ENCODE measurements at regions not wholly inside any gene's neighbourhood (a gene's known extent, or its start where the extent isn't known, plus 50 kb on each side); places are given as distances from the start of the nearest gene placed in this dataset.

DNA sequence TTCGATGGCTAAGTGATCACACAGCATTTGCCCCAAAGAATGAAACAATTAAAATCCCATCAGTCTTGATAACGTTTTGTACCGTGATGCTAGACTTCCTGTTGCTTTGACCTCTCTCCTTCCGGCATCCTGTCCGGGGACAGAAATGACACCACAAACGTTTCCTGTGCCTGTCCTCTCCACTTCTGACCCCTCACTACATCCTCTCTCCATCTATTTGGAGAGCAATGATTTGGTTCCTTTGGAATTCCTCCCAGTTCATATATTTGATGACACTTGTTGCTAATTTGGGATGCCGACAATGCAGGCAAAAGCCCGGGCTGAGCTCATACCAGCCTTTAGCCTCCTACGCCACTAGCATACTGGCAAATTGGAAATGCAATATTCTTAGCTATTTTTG lies 151.2 kb upstream of the CCDC68 start:
- TF ChIP-seq, protein P1, sequence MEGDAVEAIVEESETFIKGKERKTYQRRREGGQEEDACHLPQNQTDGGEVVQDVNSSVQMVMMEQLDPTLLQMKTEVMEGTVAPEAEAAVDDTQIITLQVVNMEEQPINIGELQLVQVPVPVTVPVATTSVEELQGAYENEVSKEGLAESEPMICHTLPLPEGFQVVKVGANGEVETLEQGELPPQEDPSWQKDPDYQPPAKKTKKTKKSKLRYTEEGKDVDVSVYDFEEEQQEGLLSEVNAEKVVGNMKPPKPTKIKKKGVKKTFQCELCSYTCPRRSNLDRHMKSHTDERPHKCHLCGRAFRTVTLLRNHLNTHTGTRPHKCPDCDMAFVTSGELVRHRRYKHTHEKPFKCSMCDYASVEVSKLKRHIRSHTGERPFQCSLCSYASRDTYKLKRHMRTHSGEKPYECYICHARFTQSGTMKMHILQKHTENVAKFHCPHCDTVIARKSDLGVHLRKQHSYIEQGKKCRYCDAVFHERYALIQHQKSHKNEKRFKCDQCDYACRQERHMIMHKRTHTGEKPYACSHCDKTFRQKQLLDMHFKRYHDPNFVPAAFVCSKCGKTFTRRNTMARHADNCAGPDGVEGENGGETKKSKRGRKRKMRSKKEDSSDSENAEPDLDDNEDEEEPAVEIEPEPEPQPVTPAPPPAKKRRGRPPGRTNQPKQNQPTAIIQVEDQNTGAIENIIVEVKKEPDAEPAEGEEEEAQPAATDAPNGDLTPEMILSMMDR (optimal IDR thresholded peaks at IDR 0.05 in 1 of 3, IDR thresholded peaks at IDR 0.05 in 1 of 3, conservative IDR thresholded peaks at IDR 0.05 in 1 of 3; ENCODE audit: extremely low read depth in 1 of 3, insufficient read depth in 2 of 3, low read length in 3 of 3): no peak
- no peak for TF ChIP-seq EZH2 (IDR thresholded peaks at IDR 0.05; ENCODE audit: low read length)
